Thymus (tissue), 11 donors: ENCODE measurements at regions not wholly inside any gene's neighbourhood (a gene's known extent, or its start where the extent isn't known, plus 50 kb on each side); places are given as distances from the start of the nearest gene placed in this dataset.
A peak's percentile ranks its signal among the peaks of the same experiment; 100 is the strongest.
"Not testable (repeated sequence)": the region's sequence is repeated elsewhere in the genome, so short reads cannot be mapped to it uniquely, and the experiment has no call there.

Experiments
- DNase-seq, 9 donors: peaks; one replicate each; pipeline ENCODE4 v3.0.0-alpha.2; 2013; ENCODE audit warnings: low spot score in 9 of 9, low read depth in 6 of 9, missing footprints in 1 of 9
- H3K27ac ChIP-seq, 2 donors: one replicate each; pipeline ENCODE4 v1.5.1; 2013; ENCODE audit warnings: control low read depth in 1 of 2, low read depth in 1 of 2, low read length in 1 of 2, mild to moderate bottlenecking in 1 of 2, moderate library complexity in 1 of 2
- H3K27me3 ChIP-seq, 2 donors: one replicate each; pipeline ENCODE4 v1.5.1; 2013; ENCODE audit warnings: low read length in 1 of 2; ENCODE audit not compliant: control insufficient read depth in 2 of 2, insufficient read depth in 1 of 2
- H3K36me3 ChIP-seq, 2 donors: one replicate each; pipeline ENCODE4 v1.5.1; 2013; ENCODE audit warnings: low read length in 1 of 2, mild to moderate bottlenecking in 1 of 2, moderate library complexity in 1 of 2; ENCODE audit not compliant: control insufficient read depth in 2 of 2, insufficient read depth in 2 of 2
- H3K4me1 ChIP-seq, 2 donors: one replicate each; pipeline ENCODE4 v1.5.1; 2013; ENCODE audit warnings: low read length in 2 of 2; ENCODE audit not compliant: control insufficient read depth in 2 of 2, insufficient read depth in 2 of 2
- H3K4me3 ChIP-seq, 2 donors: one replicate each; pipeline ENCODE4 v1.5.1; 2013; ENCODE audit warnings: low read length in 2 of 2, control low read depth in 1 of 2, mild to moderate bottlenecking in 1 of 2
- H3K9me3 ChIP-seq, 2 donors: one replicate each; pipeline ENCODE4 v1.5.1; 2013; ENCODE audit warnings: low read length in 1 of 2, mild to moderate bottlenecking in 1 of 2; ENCODE audit not compliant: control insufficient read depth in 2 of 2, insufficient read depth in 1 of 2
- WGBS: extraction: QIAGEN DNeasy Blood & Tissue Kit; methylation state at CpG from one replicate; pipeline ENCODE4 v1.1.7; 2013; 5-methylcytosine and 5-hydroxymethylcytosine counted together
- donor health status: healthy.

DNA sequence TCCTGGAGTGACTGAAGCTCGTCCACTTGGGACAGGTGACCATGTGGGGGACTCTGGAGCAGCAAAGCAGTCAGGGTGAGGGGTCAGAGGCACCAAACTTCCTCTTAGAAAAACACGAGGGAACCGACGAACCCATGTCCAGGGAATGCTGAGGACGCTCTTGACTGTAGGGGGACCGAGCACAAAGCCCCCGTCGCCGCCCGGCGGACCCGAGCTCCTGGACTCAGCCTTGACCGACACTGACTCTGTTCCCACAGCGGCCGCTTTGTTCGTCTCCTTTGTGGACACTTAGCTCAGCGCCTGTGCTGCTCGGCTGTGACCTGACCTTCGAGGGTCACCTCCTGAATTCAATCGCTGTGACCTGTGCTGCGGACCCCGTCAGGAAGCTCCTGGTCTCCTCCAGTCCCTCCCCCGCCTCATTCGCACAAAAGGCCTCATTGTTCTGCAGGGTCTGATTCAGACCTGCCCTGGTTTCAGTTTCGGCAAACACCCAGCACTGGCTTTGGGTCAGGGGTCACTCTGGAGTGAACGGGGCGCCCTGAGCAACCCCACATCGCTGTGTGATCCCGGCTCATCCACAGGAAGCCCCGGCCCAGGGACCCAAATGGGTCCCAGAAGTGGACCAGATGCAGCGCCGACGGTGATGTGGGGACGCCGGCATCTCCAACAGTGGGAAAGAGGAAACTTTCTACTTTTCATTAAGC is 454.8 kb downstream of the PREX1 start:
- not testable (repeated sequence) for H3K9me3 ChIP-seq, H3K27me3 ChIP-seq, H3K4me3 ChIP-seq, DNase-seq, H3K27ac ChIP-seq, H3K36me3 ChIP-seq
- WGBS: 90% methylated on average over 34 of the region's 35 CpGs
- H3K4me1 ChIP-seq: peaks cover 11 to 27% of the 10 kb centered on the region in 2 donors

DNA sequence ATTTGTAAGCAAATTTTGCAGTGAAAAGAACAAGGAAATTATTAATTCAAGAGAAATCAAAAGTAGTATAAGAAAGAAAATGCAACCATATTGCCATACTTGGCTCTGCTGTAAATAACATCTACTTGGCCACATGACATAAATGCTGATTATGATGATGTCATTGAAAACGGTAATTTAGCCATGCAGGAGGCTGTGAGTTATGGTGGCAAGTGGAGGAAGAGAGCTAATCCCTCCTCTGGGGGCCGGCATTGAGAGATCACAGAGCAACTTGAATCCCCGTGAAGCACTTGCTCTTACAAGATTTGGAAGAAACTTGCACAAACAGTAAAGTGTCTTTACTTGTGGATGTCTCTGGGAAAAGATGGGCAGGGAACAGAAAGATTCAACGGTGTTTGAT is 456.6 kb downstream of the PREX1 start:
- H3K9me3 ChIP-seq: peaks cover 0 to 3% of the 10 kb centered on the region in 2 donors
- peaks cover 0 to 9% of the 10 kb centered on the region in 2 donors for H3K27me3 ChIP-seq
- DNase-seq: no peak
- H3K36me3 ChIP-seq: no peaks in the 10 kb centered on the region
- peaks cover 22 to 43% of the 10 kb centered on the region in 2 donors for H3K4me1 ChIP-seq
- no peak overlapping the region for H3K4me3 ChIP-seq
- 96% methylated on average over 4 of the region's 4 CpGs for whole genome bisulfite sequencing
- no peak overlapping the region for H3K27ac ChIP-seq

DNA sequence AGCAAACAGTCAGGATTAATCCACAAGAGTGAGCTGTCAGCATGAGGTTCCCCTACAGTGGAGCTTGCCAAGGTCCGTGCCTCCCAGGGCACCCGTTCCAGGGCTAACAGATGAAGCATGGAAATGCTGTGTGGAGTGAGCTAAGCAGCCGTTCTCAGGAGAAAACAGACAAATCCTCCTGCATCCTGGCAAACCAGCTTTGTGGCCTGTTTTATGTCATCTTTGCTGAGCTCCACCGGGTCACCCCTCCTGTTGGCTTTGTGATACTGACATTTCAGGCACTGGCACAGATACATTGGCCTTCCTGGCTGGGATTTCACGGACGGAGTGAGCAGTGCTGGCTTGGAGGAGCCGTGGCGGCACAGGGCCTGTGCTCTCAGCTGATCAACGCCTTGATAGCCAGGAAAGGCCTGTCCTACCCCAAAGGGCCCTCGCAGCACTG is 459.2 kb downstream of the PREX1 start:
- not testable (repeated sequence) for DNase-seq
- peak overlapping the region in 1 of 2 donors; percentile 11 for H3K27ac ChIP-seq

DNA sequence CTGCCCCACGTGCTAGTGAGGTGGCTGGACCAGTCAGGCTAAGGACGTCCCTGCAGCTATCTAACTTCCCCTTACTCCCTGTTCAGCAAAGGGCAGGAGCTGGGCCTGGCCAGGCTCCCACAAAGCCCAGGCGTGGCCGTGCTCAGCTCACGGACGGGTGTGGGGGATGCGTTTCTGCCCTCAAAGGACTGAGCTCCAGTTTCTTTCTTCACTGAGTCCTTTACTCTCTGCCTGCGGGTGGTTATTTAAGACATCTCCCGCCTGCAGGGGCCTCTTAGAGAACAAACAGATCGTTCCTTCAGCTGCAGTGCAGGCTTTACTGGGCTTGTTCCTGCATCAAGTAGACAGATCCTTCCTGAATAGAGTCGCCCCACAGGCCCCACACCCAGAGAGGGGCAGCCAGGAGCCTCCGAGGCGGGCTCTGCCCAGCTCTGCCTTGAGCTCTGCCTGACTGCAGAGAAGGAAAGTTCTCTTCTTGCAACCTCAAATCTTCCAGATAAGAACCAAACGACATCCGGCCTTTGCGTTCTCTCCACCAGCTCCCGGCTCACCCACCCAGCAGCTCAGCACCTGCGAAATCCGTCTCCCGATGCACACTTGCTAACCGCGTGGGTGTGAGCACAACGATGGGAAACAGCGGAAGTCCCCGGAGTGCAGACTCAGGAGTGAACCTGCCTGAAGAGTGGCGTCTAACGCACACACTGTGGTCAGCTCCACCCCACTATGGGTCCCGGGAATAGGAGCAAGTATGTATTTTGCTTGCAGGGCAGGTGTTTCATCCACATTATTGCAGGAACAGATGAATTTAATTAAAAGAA is 460.0 kb downstream of the PREX1 start:
- not testable (repeated sequence) for H3K27me3 ChIP-seq, H3K4me3 ChIP-seq, H3K36me3 ChIP-seq, H3K9me3 ChIP-seq
- WGBS: 4% methylated on average over 15 of the region's 28 CpGs
- DNase-seq: peak in 5 of 9 donors; percentile 16 to 63 (median 29)
- peaks cover 14 to 44% of the 10 kb centered on the region in 2 donors for H3K4me1 ChIP-seq
- H3K27ac ChIP-seq: peak overlapping the region; percentile 64 to 79

More for the DNA sequence above, 459.2 kb downstream of the PREX1 start:
- not testable (repeated sequence) for H3K4me3 ChIP-seq, H3K9me3 ChIP-seq, H3K27me3 ChIP-seq, H3K36me3 ChIP-seq
- WGBS: 77% methylated on average over 10 of the region's 10 CpGs
- H3K4me1 ChIP-seq: peaks cover 14 to 44% of the 10 kb centered on the region in 2 donors

DNA sequence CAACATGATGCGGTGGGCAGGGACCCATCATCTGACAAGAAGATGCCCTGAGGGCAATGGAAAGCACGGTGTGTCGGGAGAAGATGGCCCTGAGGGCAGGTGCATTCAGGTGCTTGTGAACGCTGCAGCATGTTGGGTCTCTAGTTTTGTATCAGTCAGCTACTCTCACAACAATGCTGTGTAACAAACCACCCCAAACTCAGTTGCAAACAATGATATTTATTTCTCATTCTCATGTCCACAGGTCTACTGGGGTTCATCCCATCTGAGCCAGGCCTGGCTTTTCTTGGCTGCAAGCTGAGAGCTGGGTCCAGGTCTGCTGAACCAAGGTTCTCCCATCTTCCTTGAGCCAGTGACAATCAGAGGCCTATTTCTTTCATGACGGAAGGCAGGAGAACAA is 461.6 kb downstream of the PREX1 start:
- WGBS: 89% methylated on average over 5 of the region's 5 CpGs
- Histone ChIP-seq H3K27ac (peak overlapping the region in 1 of 2 donors; percentile 74), H3K4me1 (peaks cover 14 to 44% of the 10 kb centered on the region in 2 donors), H3K27me3 (no peaks in the 10 kb centered on the region), H3K36me3 (no peaks in the 10 kb centered on the region), H3K4me3 (no peak overlapping the region), H3K9me3 (peaks cover 2 to 8% of the 10 kb centered on the region in 2 donors)
- DNase-seq: no peak

DNA sequence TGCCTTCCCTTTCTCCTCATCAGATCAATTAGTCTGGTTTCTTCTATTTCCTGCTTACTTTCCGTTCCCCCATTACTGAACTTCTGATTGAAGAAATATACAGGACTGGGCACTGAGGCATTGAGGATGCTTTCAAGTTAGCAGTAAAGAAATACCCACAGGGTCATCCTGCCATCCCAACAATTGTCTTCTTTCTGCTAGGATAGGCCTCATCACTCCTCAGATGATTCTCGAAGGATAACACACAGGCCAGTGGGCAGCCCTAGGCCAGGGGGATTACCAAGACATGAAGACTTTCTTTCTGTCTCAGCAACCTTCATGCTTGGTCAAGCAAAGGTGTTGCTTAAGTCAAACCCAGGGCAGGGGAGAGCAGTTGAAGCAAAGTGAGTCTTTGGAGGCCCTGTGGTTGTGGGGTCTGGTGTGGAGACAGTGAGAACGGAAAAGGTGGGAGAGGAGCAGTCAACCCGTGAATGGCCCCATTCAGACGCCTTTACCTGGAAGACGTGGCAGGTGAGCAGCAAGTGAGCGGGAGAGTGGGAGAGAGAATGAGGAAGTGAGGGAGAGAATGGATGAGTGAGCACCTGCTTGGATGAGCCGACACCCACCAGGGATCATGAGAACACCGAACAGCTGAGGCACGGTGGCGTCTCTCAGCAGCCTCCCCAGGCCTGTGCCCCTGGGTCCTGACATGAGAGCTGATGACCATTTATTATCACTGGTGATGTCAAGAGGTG is 462.9 kb downstream of the PREX1 start:
- Histone ChIP-seq H3K27ac (no peak overlapping the region), H3K36me3 (no peaks in the 10 kb centered on the region), H3K27me3 (no peaks in the 10 kb centered on the region), H3K9me3 (peaks cover 2 to 8% of the 10 kb centered on the region in 2 donors), H3K4me3 (no peak overlapping the region), H3K4me1 (peaks cover 19 to 42% of the 10 kb centered on the region in 2 donors)
- no peak for DNase-seq
- WGBS: 91% methylated on average over 11 of the region's 11 CpGs

DNA sequence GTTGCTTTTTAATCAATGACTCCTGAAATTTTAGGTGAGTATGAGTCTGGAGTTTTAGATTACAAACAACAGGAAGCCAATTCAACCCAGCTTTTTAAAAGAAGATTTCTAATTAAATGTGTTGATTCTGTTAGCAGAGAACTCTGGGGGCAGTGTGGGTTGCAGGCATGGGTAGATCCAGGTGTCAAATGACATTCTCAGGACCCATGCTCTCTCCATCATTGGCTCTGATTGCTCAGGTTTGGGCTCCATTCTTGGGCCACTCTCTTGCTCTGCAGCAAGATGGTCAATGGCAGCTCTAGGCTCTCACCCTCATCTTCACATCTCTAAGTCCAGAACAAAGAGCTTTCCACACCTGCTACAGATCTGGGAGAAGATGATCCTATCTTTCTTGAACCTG is 463.7 kb downstream of the PREX1 start:
- Histone ChIP-seq H3K36me3 (no peaks in the 10 kb centered on the region), H3K27ac (no peak overlapping the region), H3K4me3 (no peak overlapping the region), H3K9me3 (peaks cover 2 to 8% of the 10 kb centered on the region in 2 donors), H3K27me3 (no peaks in the 10 kb centered on the region), H3K4me1 (peaks cover 22 to 43% of the 10 kb centered on the region in 2 donors)
- no peak for DNase-seq

DNA sequence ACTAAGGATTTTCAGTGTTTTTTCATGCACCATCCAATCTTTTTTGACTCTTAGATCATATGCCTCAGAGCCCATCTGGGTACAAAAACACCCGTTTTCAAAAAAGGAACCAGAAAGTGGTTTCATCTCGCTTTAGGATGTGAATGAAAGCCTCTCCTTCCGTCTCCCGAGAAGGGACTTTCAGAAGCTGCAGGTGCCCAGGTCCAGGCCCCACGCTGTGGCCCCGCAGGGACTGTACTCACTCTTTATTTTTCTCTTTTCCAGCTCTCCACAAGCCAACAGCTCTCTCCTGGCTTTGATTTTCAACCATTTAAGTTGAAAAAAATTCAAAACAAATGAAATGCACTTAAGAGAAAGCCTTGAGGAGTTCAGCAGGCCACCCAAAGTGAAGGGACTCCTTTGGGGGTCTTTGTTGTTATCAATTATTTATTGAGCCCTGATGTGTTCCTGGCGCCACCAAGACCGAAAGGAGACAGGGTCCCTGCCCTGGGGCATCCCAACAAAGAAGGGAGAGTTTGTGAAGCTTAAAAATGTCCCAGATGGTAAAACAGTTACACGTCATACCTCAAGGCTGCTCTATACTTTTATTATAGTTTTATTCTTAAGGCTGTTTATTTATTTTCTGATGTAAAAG is 467.3 kb downstream of the PREX1 start:
- Histone ChIP-seq H3K27me3 (no peaks in the 10 kb centered on the region), H3K27ac (peak overlapping the region; percentile 55 to 58), H3K4me1 (peaks cover 11 to 24% of the 10 kb centered on the region in 2 donors), H3K36me3 (no peaks in the 10 kb centered on the region), H3K4me3 (peak overlapping the region in 1 of 2 donors; percentile 26), H3K9me3 (peaks cover 0 to 3% of the 10 kb centered on the region in 2 donors)
- 59% methylated on average over 9 of the region's 9 CpGs for WGBS
- DNase-seq: peak in 3 of 9 donors; percentile 15 to 56 (median 21)
